22Rv1 (cell line): ENCODE measurements at regions not wholly inside any gene's neighbourhood (a gene's known extent, or its start where the extent isn't known, plus 50 kb on each side); places are given as distances from the start of the nearest gene placed in this dataset.

Source experiments
- CTCF ChIP-seq: fragments of 450-650 bp; IDR thresholded peaks from 2 replicates; pipeline ENCODE4 v1.5.1; 2017; ENCODE audit warnings: mild to moderate bottlenecking
- ZFX ChIP-seq: fragments of 450-650 bp; IDR thresholded peaks from 2 replicates; pipeline ENCODE4 v1.6.1; 2017; ENCODE audit warnings: antibody characterized with exemption, borderline replicate concordance

DNA sequence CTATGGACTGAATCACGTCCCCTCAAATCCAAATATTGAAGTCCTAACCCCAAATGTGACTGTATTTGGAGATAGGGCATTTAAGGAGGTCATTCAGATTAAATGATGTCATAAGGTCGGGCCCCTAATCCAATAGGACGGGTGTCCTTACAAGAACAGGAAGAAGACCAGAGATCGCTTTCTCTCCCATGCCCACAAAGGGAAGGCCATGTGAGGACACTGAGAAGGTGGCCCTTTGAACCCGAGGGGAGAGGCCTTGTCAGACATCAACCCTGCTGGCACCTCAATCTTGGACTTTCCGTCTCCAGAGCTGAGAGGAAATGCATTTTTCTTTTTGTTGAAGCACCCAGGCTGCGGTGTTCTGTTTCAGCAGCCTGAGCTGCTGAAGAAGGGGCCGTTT, 72.3 kb upstream of the KLF6 start:
- TF ChIP-seq CTCF (no peak), ZFX (no peak)
